HepG2 (cell line): ENCODE measurements at regions not wholly inside any gene's neighbourhood (a gene's known extent, or its start where the extent isn't known, plus 50 kb on each side); places are given as distances from the start of the nearest gene placed in this dataset.

ENCODE experiments used
- ARNTL ChIP-seq: sonication (generic); formaldehyde crosslinking; IDR thresholded peaks from 2 replicates; pipeline ENCODE4 v1.4.0; 2020; ENCODE audit warnings: mild to moderate bottlenecking, missing genetic modification reagents
- ATF5 ChIP-seq: sonication (generic); formaldehyde crosslinking; IDR thresholded peaks from 2 replicates; pipeline ENCODE4 v1.4.0; 2020; ENCODE audit warnings: mild to moderate bottlenecking, low read depth, missing genetic modification reagents
- CENPBD1 ChIP-seq: sonication (generic); formaldehyde crosslinking; IDR thresholded peaks from 2 replicates; pipeline ENCODE4 v1.8.0; 2022; ENCODE audit warnings: missing genetic modification reagents, low read depth, mild to moderate bottlenecking, borderline replicate concordance
- ELF4 ChIP-seq: sonication (generic); formaldehyde crosslinking; IDR thresholded peaks from 2 replicates; pipeline ENCODE4 v1.5.0; 2020; ENCODE audit warnings: missing genetic modification reagents, mild to moderate bottlenecking, moderate library complexity, borderline replicate concordance
- GMEB2 ChIP-seq: IDR thresholded peaks from 2 replicates; pipeline ENCODE4 v1.6.1; 2016; ENCODE audit warnings: missing biosample characterization, missing genetic modification reagents, low read depth
- HDAC6 ChIP-seq: fragments of 200-600 bp; sonication (generic); IDR thresholded peaks from 2 replicates; pipeline ENCODE4 v1.7.0; 2017; ENCODE audit warnings: mild to moderate bottlenecking, antibody characterized with exemption, low read length, low read depth
- HMG20A ChIP-seq: IDR thresholded peaks from 2 replicates; pipeline ENCODE4 v1.6.1; 2016; ENCODE audit warnings: borderline replicate concordance
- IKZF5 ChIP-seq: IDR thresholded peaks from 2 replicates; pipeline ENCODE4 v1.6.1; 2018; ENCODE audit warnings: missing genetic modification reagents, mild to moderate bottlenecking, missing compliant biosample characterization
- JUN ChIP-seq: sonication (generic); formaldehyde crosslinking; IDR thresholded peaks from 2 replicates; pipeline ENCODE4 v1.4.0; 2020; ENCODE audit warnings: mild to moderate bottlenecking, missing genetic modification reagents
- KLF6 ChIP-seq: IDR thresholded peaks from 2 replicates; pipeline ENCODE4 v1.8.0; 2016; ENCODE audit warnings: missing biosample characterization, missing genetic modification reagents
- MXD1 ChIP-seq: sonication (generic); formaldehyde crosslinking; IDR thresholded peaks from 2 replicates; pipeline ENCODE4 v1.4.0; 2020; ENCODE audit warnings: mild to moderate bottlenecking, missing genetic modification reagents
- MXD4 ChIP-seq: IDR thresholded peaks from 2 replicates; pipeline ENCODE4 v1.6.1; 2016; ENCODE audit warnings: mild to moderate bottlenecking, missing biosample characterization, missing genetic modification reagents
- TBX3 ChIP-seq: fragments of 450-650 bp; IDR thresholded peaks from 2 replicates; pipeline ENCODE4 v1.6.1; 2017; ENCODE audit warnings: antibody characterized with exemption, mild to moderate bottlenecking, inconsistent platforms, borderline replicate concordance
- THAP7 ChIP-seq: sonication (generic); formaldehyde crosslinking; IDR thresholded peaks from 2 replicates; pipeline ENCODE4 v1.8.1; 2023; ENCODE audit warnings: mild to moderate bottlenecking, missing genetic modification reagents
- TMF1 ChIP-seq: sonication (generic); formaldehyde crosslinking; IDR thresholded peaks from 2 replicates; pipeline ENCODE4 v1.8.1; 2022; ENCODE audit warnings: low read depth, missing genetic modification reagents
- ZMAT5 ChIP-seq: sonication (generic); formaldehyde crosslinking; IDR thresholded peaks from 2 replicates; pipeline ENCODE4 v1.5.0; 2020; ENCODE audit warnings: mild to moderate bottlenecking, low read depth, missing genetic modification reagents, borderline replicate concordance
- ZNF580 ChIP-seq: IDR thresholded peaks from 2 replicates; pipeline ENCODE4 v1.6.1; 2016; ENCODE audit warnings: low read depth, borderline replicate concordance
- ZNF597 ChIP-seq: sonication (generic); formaldehyde crosslinking; IDR thresholded peaks from 2 replicates; pipeline ENCODE4 v1.5.0; 2020; ENCODE audit warnings: missing genetic modification reagents
- ZNF660 ChIP-seq: sonication (generic); formaldehyde crosslinking; IDR thresholded peaks from 2 replicates; pipeline ENCODE4 v1.5.1; 2020; ENCODE audit warnings: mild to moderate bottlenecking, low read depth, missing genetic modification reagents, borderline replicate concordance
- ZNF768 ChIP-seq: sonication (generic); formaldehyde crosslinking; IDR thresholded peaks from 2 replicates; pipeline ENCODE4 v1.4.0; 2020; ENCODE audit warnings: missing genetic modification reagents

GRCh38 chr10:112898540-112899390 is 51.3 kb upstream of the TCF7L2 start (continued):
- TF ChIP-seq ATF5 (CRISPR knock-in tag), result no peak
- no peak for TF ChIP-seq ZMAT5
- no peak for TF ChIP-seq HDAC6
- TF ChIP-seq ZNF580 (CRISPR knock-in tag), result 0 out of 2 replicates have a peak, but pooled peaks have one; percentile 71
- TF ChIP-seq JUN, result peak; percentile 87
- no peak for TF ChIP-seq IKZF5 (CRISPR knock-in tag)
- 0 out of 2 replicates have a peak, but pooled peaks have one; percentile 45 for TF ChIP-seq ELF4 (CRISPR knock-in tag)
- TF ChIP-seq ZNF660 (CRISPR knock-in tag), result no peak
- TF ChIP-seq TBX3, result peak; percentile 89; the same call in 1 of the 2 replicates
- no peak for TF ChIP-seq KLF6 (CRISPR knock-in tag)
- TF ChIP-seq ZNF597 (CRISPR knock-in tag), result no peak
- TF ChIP-seq THAP7 (CRISPR knock-in tag), result no peak
- 0 out of 2 replicates have a peak, but pooled peaks have one; percentile 28 for TF ChIP-seq ZNF768
- 0 out of 2 replicates have a peak, but pooled peaks have one; percentile 23 for TF ChIP-seq HMG20A (CRISPR knock-in tag)
- no peak for TF ChIP-seq MXD1 (CRISPR knock-in tag)
- TF ChIP-seq CENPBD1 (CRISPR knock-in tag), result no peak
- 0 out of 2 replicates have a peak, but pooled peaks have one; percentile 13 for TF ChIP-seq MXD4 (CRISPR knock-in tag)
- TF ChIP-seq TMF1 (CRISPR knock-in tag), result no peak
- 0 out of 2 replicates have a peak, but pooled peaks have one; percentile 53 for TF ChIP-seq ARNTL (CRISPR knock-in tag)
- TF ChIP-seq GMEB2 (CRISPR knock-in tag), result no peak; the same call in 1 of the 2 replicates
